PC-9 (cell line): ENCODE measurements at regions not wholly inside any gene's neighbourhood (a gene's known extent, or its start where the extent isn't known, plus 50 kb on each side); places are given as distances from the start of the nearest gene placed in this dataset.

ENCODE experiments used
- BruUV-seq: library from RNA; stranded (reverse); fragments of 400-500 nt; replicated peaks from 2 replicates; lab custom pipeline; 2021; lab: Mats Ljungman, UMichigan
- CTCF ChIA-PET: fragments of 300-600 bp; sonication (Branson Sonifier 250); formaldehyde crosslinking; loops from one replicate; lab custom pipeline; 2022; ENCODE audit warnings: antibody characterized with exemption; lab: Charles Lee
- POLR2A ChIA-PET: fragments of 300-600 bp; sonication (Branson Sonifier 250); formaldehyde crosslinking; loops from one replicate; lab custom pipeline; 2022; ENCODE audit warnings: antibody characterized with exemption; ENCODE audit not compliant: unreplicated experiment; lab: Charles Lee
- DNase-seq, 2 experiments: peaks; one replicate each; pipeline versions ENCODE4 v3.0.0 to v3.0.0-alpha.2; 2015 to 2022; ENCODE audit warnings: mixed read lengths in 1 of 2
- H2AFZ ChIP-seq: fragments of 200-600 bp; sonication (generic); 2 replicates; pipeline ENCODE4 v1.8.1; 2017; ENCODE audit warnings: antibody characterized with exemption
- H3F3A ChIP-seq: fragments of 200-600 bp; sonication (generic); 2 replicates; pipeline ENCODE4 v1.8.1; 2017; ENCODE audit warnings: antibody characterized with exemption, mild to moderate bottlenecking, low read depth; ENCODE audit not compliant: insufficient read depth
- H3K27ac ChIP-seq: fragments of 200-600 bp; sonication (generic); 2 replicates; pipeline ENCODE4 v1.6.1; 2016; ENCODE audit warnings: mixed run types
- H3K27me3 ChIP-seq: fragments of 200-600 bp; sonication (generic); 2 replicates; pipeline ENCODE4 v1.6.1; 2016; ENCODE audit warnings: low read depth, mixed run types; ENCODE audit not compliant: insufficient read depth
- H3K36me3 ChIP-seq: fragments of 200-600 bp; sonication (generic); 2 replicates; pipeline ENCODE4 v1.6.1; 2016; ENCODE audit warnings: low read depth, mixed run types
- H3K4me1 ChIP-seq: fragments of 200-600 bp; sonication (generic); replicated peaks from 2 replicates; pipeline ENCODE4 v1.6.1; 2016; ENCODE audit warnings: mixed run types; ENCODE audit not compliant: insufficient read depth
- H3K4me2 ChIP-seq: fragments of 200-600 bp; sonication (generic); 2 replicates; pipeline ENCODE4 v1.6.1; 2017; ENCODE audit warnings: mixed run types
- H3K4me3 ChIP-seq: fragments of 200-600 bp; sonication (generic); 2 replicates; pipeline ENCODE4 v1.6.1; 2016; ENCODE audit warnings: mixed run types
- H3K79me2 ChIP-seq: fragments of 200-600 bp; sonication (generic); 2 replicates; pipeline ENCODE4 v1.6.1; 2017; ENCODE audit warnings: low read depth, mixed run types
- H3K9me2 ChIP-seq: fragments of 200-600 bp; sonication (generic); 2 replicates; pipeline ENCODE4 v1.8.1; 2017; ENCODE audit warnings: mild to moderate bottlenecking; ENCODE audit not compliant: insufficient read depth
- H3K9me3 ChIP-seq: fragments of 200-600 bp; sonication (generic); 2 replicates; pipeline ENCODE4 v1.8.1; 2016; ENCODE audit warnings: low read depth; ENCODE audit not compliant: insufficient read depth
- H4K20me1 ChIP-seq: fragments of 200-600 bp; sonication (generic); 2 replicates; pipeline ENCODE4 v1.8.1; 2017; ENCODE audit not compliant: insufficient read depth
- CTCF ChIP-seq: fragments of 200-600 bp; sonication (generic); conservative IDR thresholded peaks from 2 replicates; pipeline ENCODE4 v1.6.1; 2017; ENCODE audit warnings: mixed run types, antibody characterized with exemption, mild to moderate bottlenecking, moderate library complexity
- EZH2 ChIP-seq: fragments of 200-600 bp; sonication (generic); IDR thresholded peaks from 2 replicates; pipeline ENCODE4 v1.8.0; 2017; ENCODE audit warnings: antibody characterized with exemption, low read depth
- intact Hi-C: fragments of 100-400 bp; cut with micrococcal nuclease; formaldehyde crosslinking; loops from one replicate; pipeline ENCODE4 v1.10.0; 2022; ENCODE audit not compliant: unreplicated experiment

- no peaks in the 10 kb centered on the region for H3K79me2 ChIP-seq
- no peak overlapping the region for H2AFZ ChIP-seq
- no peak overlapping the region for H3K4me3 ChIP-seq
- H3F3A ChIP-seq: no peaks in the 10 kb centered on the region
- no peaks in the 10 kb centered on the region for H3K9me2 ChIP-seq
- TF ChIP-seq CTCF (no peak), EZH2 (no peak)
- intact Hi-C loops: no loop called here
- H3K36me3 ChIP-seq: no peaks in the 10 kb centered on the region
- ChIA-PET CTCF (no interaction called here), POLR2A (interaction anchor here (0.6 kb wide), 1 partner anchor 70 kb away, joined by 6 read pairs; no protein-coding TSS in a partner anchor)
- no peak overlapping the region for H3K4me2 ChIP-seq
- no peaks in the 10 kb centered on the region for H3K4me1 ChIP-seq
- no peak for DNase-seq
- H3K9me3 ChIP-seq: no peaks in the 10 kb centered on the region
- BruUV-seq: no TSS peak
- no peak overlapping the region for H3K27ac ChIP-seq
- no peaks in the 10 kb centered on the region for H4K20me1 ChIP-seq
- H3K27me3 ChIP-seq: peaks cover 84% of the 10 kb centered on the region
Observed at GRCh38 chr22:48185071-48186055, 1422.9 kb downstream of the TBC1D22A start.

GRCh38 chr22:48182846-48183805 is 1420.7 kb downstream of the TBC1D22A start:
- BruUV-seq: no TSS peak
- H3K27ac ChIP-seq: no peak overlapping the region

More at GRCh38 chr22:48182846-48183805, 1420.7 kb downstream of the TBC1D22A start:
- Histone ChIP-seq H3K4me2 (no peak overlapping the region), H3K36me3 (no peaks in the 10 kb centered on the region), H3K9me3 (no peaks in the 10 kb centered on the region), H4K20me1 (peaks cover under 1% of the 10 kb centered on the region), H3K4me1 (no peaks in the 10 kb centered on the region), H3K4me3 (no peak overlapping the region), H3K79me2 (no peaks in the 10 kb centered on the region), H3F3A (no peaks in the 10 kb centered on the region), H3K27me3 (peaks cover 100% of the 10 kb centered on the region), H2AFZ (no peak overlapping the region), H3K9me2 (no peaks in the 10 kb centered on the region)
- POLR2A ChIA-PET: no interaction called here
- intact Hi-C loops: no loop called here
- TF ChIP-seq EZH2: no peak
- TF ChIP-seq CTCF: no peak
- CTCF ChIA-PET: no interaction called here
- no peak for DNase-seq
